Breast epithelium (tissue), 4 donors: ENCODE measurements at regions not wholly inside any gene's neighbourhood (a gene's known extent, or its start where the extent isn't known, plus 50 kb on each side); places are given as distances from the start of the nearest gene placed in this dataset.

ENCODE experiments used
- DNase-seq, 2 donors: peaks; one replicate each; pipeline ENCODE4 v3.0.0-alpha.2; 2019; ENCODE audit warnings: low spot score in 2 of 2
- H3K27ac ChIP-seq, 2 donors: fragments of 200-600 bp; sonication (generic) in 1 of 2; one replicate each; pipeline ENCODE4 v1.5.1; 2016 to 2019; ENCODE audit warnings: mild to moderate bottlenecking in 1 of 2
- H3K27me3 ChIP-seq, 2 donors: fragments of 200-600 bp; sonication (generic) in 1 of 2; one replicate each; pipeline versions ENCODE4 v1.5.1 to v1.6.0; 2017 to 2019; ENCODE audit warnings: control low read depth in 1 of 2, mild to moderate bottlenecking in 1 of 2
- H3K36me3 ChIP-seq: fragments of 200-600 bp; one replicate; pipeline ENCODE4 v1.5.1; 2019
- H3K4me1 ChIP-seq, 2 donors: fragments of 200-600 bp; sonication (generic); one replicate each; pipeline ENCODE4 v1.5.1; 2016 to 2019; ENCODE audit warnings: control low read depth in 1 of 2
- H3K4me3 ChIP-seq, 3 donors: fragments of 200-600 bp; sonication (generic); 1 replicate in 2 of 3; 2 replicates in 1 of 3; pipeline ENCODE4 v1.5.1; 2016 to 2019; ENCODE audit warnings: mild to moderate bottlenecking in 3 of 3, moderate library complexity in 2 of 3
- H3K9me3 ChIP-seq, 2 donors: fragments of 200-600 bp; sonication (generic) in 1 of 2; one replicate each; pipeline ENCODE4 v1.5.1; 2016 to 2019; ENCODE audit warnings: control low read depth in 1 of 2
- CTCF ChIP-seq, 3 donors: fragments of 450-650 bp; IDR thresholded peaks; one replicate each; pipeline ENCODE4 v1.5.1; 2016 to 2017; ENCODE audit warnings: antibody characterized with exemption in 3 of 3, mild to moderate bottlenecking in 3 of 3, moderate library complexity in 3 of 3
- POLR2A ChIP-seq: fragments of 450-650 bp; IDR thresholded peaks from one replicate; pipeline ENCODE4 v1.6.1; 2016; ENCODE audit warnings: antibody characterized with exemption, mild to moderate bottlenecking, moderate library complexity
- POLR2AphosphoS5 ChIP-seq, 3 donors: sonication (generic); formaldehyde crosslinking; IDR thresholded peaks; one replicate each; pipeline ENCODE4 v1.6.1; 2017; ENCODE audit warnings: antibody characterized with exemption in 3 of 3
- intact Hi-C: fragments of 100-400 bp; cut with DNase I; formaldehyde crosslinking; loops from one replicate; pipeline ENCODE4 v1.15.1; 2023; ENCODE audit warnings: low total_unique reads

GRCh38 chr10:118167056-118167700 is 120.4 kb upstream of the RAB11FIP2 start:
- TF ChIP-seq POLR2AphosphoS5 (IDR thresholded peaks at IDR 0.05): no peak
- no peak for DNase-seq
- Histone ChIP-seq H3K36me3 (no peaks in the 10 kb centered on the region), H3K4me1 (no peaks in the 10 kb centered on the region), H3K4me3 (no peak overlapping the region), H3K27me3 (no peaks in the 10 kb centered on the region), H3K9me3 (no peaks in the 10 kb centered on the region), H3K27ac (no peak overlapping the region)
- intact Hi-C loops: no loop called here

- TF ChIP-seq POLR2A: no peak
- no peak for TF ChIP-seq POLR2AphosphoS5 (IDR thresholded peaks at IDR 0.05)
- TF ChIP-seq CTCF (IDR thresholded peaks at IDR 0.05): no peak
- Histone ChIP-seq H3K4me1 (no peaks in the 10 kb centered on the region), H3K9me3 (no peaks in the 10 kb centered on the region), H3K27me3 (no peaks in the 10 kb centered on the region), H3K4me3 (no peak overlapping the region), H3K27ac (no peak overlapping the region), H3K36me3 (no peaks in the 10 kb centered on the region)
- intact Hi-C loops: no loop called here
- no peak for DNase-seq
Observed at GRCh38 chr10:118163217-118163616, 116.5 kb upstream of the RAB11FIP2 start.

- no peaks in the 10 kb centered on the region for H3K9me3 ChIP-seq
- intact Hi-C loops: no loop called here
- DNase-seq: no peak
- H3K36me3 ChIP-seq: no peaks in the 10 kb centered on the region
- TF ChIP-seq POLR2AphosphoS5 (IDR thresholded peaks at IDR 0.05) (no peak), POLR2A (no peak), CTCF (IDR thresholded peaks at IDR 0.05) (no peak)
- H3K27ac ChIP-seq: no peak overlapping the region
- H3K4me1 ChIP-seq: no peaks in the 10 kb centered on the region
- H3K4me3 ChIP-seq: no peak overlapping the region
- H3K27me3 ChIP-seq: no peaks in the 10 kb centered on the region
Observed at GRCh38 chr10:118161461-118162246, 114.9 kb upstream of the RAB11FIP2 start.

GRCh38 chr10:118153287-118153686 is 106.5 kb upstream of the RAB11FIP2 start:
- intact Hi-C loops: no loop called here
- Histone ChIP-seq H3K27me3 (no peaks in the 10 kb centered on the region), H3K4me1 (no peaks in the 10 kb centered on the region), H3K36me3 (no peaks in the 10 kb centered on the region), H3K4me3 (no peak overlapping the region), H3K27ac (no peak overlapping the region), H3K9me3 (no peaks in the 10 kb centered on the region)
- no peak for DNase-seq
- TF ChIP-seq CTCF (IDR thresholded peaks at IDR 0.05) (no peak), POLR2AphosphoS5 (IDR thresholded peaks at IDR 0.05) (no peak), POLR2A (no peak)

- Histone ChIP-seq H3K36me3 (no peaks in the 10 kb centered on the region), H3K27me3 (no peaks in the 10 kb centered on the region), H3K4me3 (no peak overlapping the region), H3K9me3 (no peaks in the 10 kb centered on the region), H3K4me1 (no peaks in the 10 kb centered on the region), H3K27ac (no peak overlapping the region)
- intact Hi-C loops: no loop called here
- no peak for DNase-seq
- TF ChIP-seq POLR2A: no peak
- no peak for TF ChIP-seq CTCF (IDR thresholded peaks at IDR 0.05)
- TF ChIP-seq POLR2AphosphoS5 (IDR thresholded peaks at IDR 0.05): no peak
Observed at GRCh38 chr10:118151461-118151860, 104.7 kb upstream of the RAB11FIP2 start.
